GM12891 (cell line): ENCODE measurements at regions not wholly inside any gene's neighbourhood (a gene's known extent, or its start where the extent isn't known, plus 50 kb on each side); places are given as distances from the start of the nearest gene placed in this dataset.

Experiments used
- POLR2A ChIP-seq: IDR thresholded peaks from 2 replicates; pipeline ENCODE4 v1.6.1; 2011; ENCODE audit warnings: low read depth, low read length, control low read depth
- POLR2AphosphoS5 ChIP-seq: IDR thresholded peaks from 2 replicates; pipeline ENCODE4 v1.6.1; 2011; ENCODE audit warnings: low read depth, low read length, control low read depth
- POU2F2 ChIP-seq: IDR thresholded peaks from 2 replicates; pipeline ENCODE4 v1.6.1; 2011; ENCODE audit warnings: low read depth, mild to moderate bottlenecking, control low read depth, low read length, moderate library complexity
- SPI1 ChIP-seq: IDR thresholded peaks from 2 replicates; pipeline ENCODE4 v1.6.1; 2011; ENCODE audit warnings: low read depth, low read length, control low read depth
- TAF1 ChIP-seq: IDR thresholded peaks from 2 replicates; pipeline ENCODE4 v1.6.1; 2011; ENCODE audit warnings: low read depth, low read length, control low read depth

- TF ChIP-seq POLR2AphosphoS5 (no peak), POLR2A (no peak), TAF1 (no peak), POU2F2 (no peak), SPI1 (no peak)
These were observed 274.3 kb downstream of the TJP1 start for GRCh38 chr15:29548006-29548405.
